ENCODE measurements at regions not wholly inside any gene's neighbourhood (a gene's known extent, or its start where the extent isn't known, plus 50 kb on each side); places are given as distances from the start of the nearest gene placed in this dataset.

- no peak for DNase-seq
- Histone ChIP-seq H3K4me1 (peaks cover 0 to 8% (median 6%) of the 10 kb centered on the region in 4 donors), H3K9me3 (no peaks in the 10 kb centered on the region), H3K4me3 (no peak overlapping the region), H3K36me3 (no peaks in the 10 kb centered on the region), H3K27ac (no peak overlapping the region), H3K27me3 (peaks cover 0 to 7% of the 10 kb centered on the region in 2 donors)
- intact Hi-C loops (cut with DNase I; ENCODE audit: low total_unique reads): no loop called here
- no peak for TF ChIP-seq CTCF (IDR thresholded peaks at IDR 0.05)
Measured at GRCh38 chr15:98597666-98598065, 50.7 kb upstream of the IGF1R start.
